ENCODE measurements at regions not wholly inside any gene's neighbourhood (a gene's known extent, or its start where the extent isn't known, plus 50 kb on each side); places are given as distances from the start of the nearest gene placed in this dataset.

GRCh38 chr2:121090088-121090715 lies 194.8 kb downstream of the TFCP2L1 start:
- DNase-seq (ENCODE audit: insufficient read length, low spot score): no peak
- no peak for TF ChIP-seq CTCF (IDR thresholded peaks at IDR 0.05; ENCODE audit: insufficient read depth, missing control alignments)
- no peak for FAIRE-seq

- no peak for TF ChIP-seq CTCF (IDR thresholded peaks at IDR 0.05; ENCODE audit: insufficient read depth, missing control alignments)
- DNase-seq (ENCODE audit: insufficient read length, low spot score): no peak
- FAIRE-seq: no peak
Observed at GRCh38 chr2:121092095-121092494, 192.9 kb downstream of the TFCP2L1 start.

GRCh38 chr2:121093692-121094091 lies 191.3 kb downstream of the TFCP2L1 start:
- FAIRE-seq (no peak), DNase-seq (ENCODE audit: insufficient read length, low spot score) (no peak)
- no peak for TF ChIP-seq CTCF (IDR thresholded peaks at IDR 0.05; ENCODE audit: insufficient read depth, missing control alignments)

- DNase-seq (ENCODE audit: insufficient read length, low spot score): no peak
- TF ChIP-seq CTCF (IDR thresholded peaks at IDR 0.05; ENCODE audit: insufficient read depth, missing control alignments): no peak
- no peak for FAIRE-seq
Observed at GRCh38 chr2:121094101-121094500, 190.9 kb downstream of the TFCP2L1 start.

- TF ChIP-seq CTCF (IDR thresholded peaks at IDR 0.05; ENCODE audit: insufficient read depth, missing control alignments): no peak
- FAIRE-seq (no peak), DNase-seq (ENCODE audit: insufficient read length, low spot score) (no peak)
Observed at GRCh38 chr2:121094845-121095244, 190.2 kb downstream of the TFCP2L1 start.

- DNase-seq (ENCODE audit: insufficient read length, low spot score) (peak; percentile 84), FAIRE-seq (no peak)
- peak; percentile 87 for TF ChIP-seq CTCF (IDR thresholded peaks at IDR 0.05; ENCODE audit: insufficient read depth, missing control alignments)
Observed at GRCh38 chr2:121095257-121096080, 189.5 kb downstream of the TFCP2L1 start.

GRCh38 chr2:121096611-121097010 lies 188.4 kb downstream of the TFCP2L1 start:
- TF ChIP-seq CTCF (IDR thresholded peaks at IDR 0.05; ENCODE audit: insufficient read depth, missing control alignments): no peak
- no peak for FAIRE-seq
- DNase-seq (ENCODE audit: insufficient read length, low spot score): no peak

Data from D721Med (cell line).